K562 (cell line): ENCODE measurements at regions not wholly inside any gene's neighbourhood (a gene's known extent, or its start where the extent isn't known, plus 50 kb on each side); places are given as distances from the start of the nearest gene placed in this dataset.

Experiments
- ATAC-seq: fragments of 200-7000 bp; cut with Tn5 transposase; 3 replicates; pipeline ENCODE4 v1.9.1; 2020; ENCODE audit warnings: moderate library complexity
- BruUV-seq: library from RNA; stranded (reverse); fragments of 400-500 nt; replicated peaks from 2 replicates; lab custom pipeline; 2021; lab: Mats Ljungman, UMichigan
- CTCF ChIA-PET: fragments of 300-600 bp; formaldehyde crosslinking; extraction: SDS; loops from one replicate; lab custom pipeline; 2021; ENCODE audit warnings: low intra/inter-chr PET ratio; lab: Yijun Ruan, JAX
- POLR2A ChIA-PET: fragments of 300-600, 350-650 bp; sonication (Branson Sonifier 250); formaldehyde crosslinking; extraction: SDS; loops from one replicate; lab custom pipeline; 2021; ENCODE audit warnings: antibody characterized with exemption, inconsistent platforms; lab: Yijun Ruan, JAX
- DNase-seq, 4 experiments: peaks; one replicate each; pipeline versions ENCODE4 v3.0.0 to v3.0.0-alpha.2; 2011 to 2018; ENCODE audit warnings: low spot score in 3 of 4, mixed read lengths in 3 of 4; ENCODE audit errors: extremely low read depth in 1 of 4
- FAIRE-seq: peaks from 2 replicates; lab custom pipeline; 2011; peaks lifted over from hg19 to GRCh38; lab: Jason Lieb, UNC
- H2AFZ ChIP-seq: 2 replicates; pipeline ENCODE4 v1.6.0; 2011; ENCODE audit warnings: low read depth, low read length, control low read depth, inconsistent platforms
- H3K27ac ChIP-seq: fragments of 200-600 bp; 3 replicates; pipeline ENCODE4 v1.8.0; 2011; ENCODE audit warnings: low read depth, mild to moderate bottlenecking, control low read depth, inconsistent platforms, low read length, moderate library complexity, mixed read lengths; ENCODE audit errors: extremely low read depth
- H3K27me3 ChIP-seq, 2 experiments: fragments of 300-600 bp in 1 of 2; 2 replicates in 1 of 2; 3 replicates in 1 of 2; pipeline versions ENCODE4 v1.6.0 to v1.8.0; 2011; ENCODE audit warnings: inconsistent platforms in 2 of 2, low read length in 2 of 2, mild to moderate bottlenecking in 1 of 2, mixed read lengths in 1 of 2, moderate library complexity in 1 of 2; ENCODE audit not compliant: control insufficient read depth in 2 of 2, insufficient read depth in 2 of 2
- H3K36me3 ChIP-seq: fragments of 300-600 bp; 3 replicates; pipeline ENCODE4 v1.8.0; 2011; ENCODE audit warnings: mild to moderate bottlenecking, low read length, inconsistent platforms; ENCODE audit not compliant: control insufficient read depth, insufficient read depth
- H3K4me1 ChIP-seq, 2 experiments: fragments of 200-600 bp in 1 of 2; replicated peaks in 1 of 2; 2 replicates in 1 of 2; 3 replicates in 1 of 2; pipeline versions ENCODE4 v1.5.1 to v1.8.0; 2011; ENCODE audit warnings: inconsistent platforms in 2 of 2, low read length in 2 of 2, mild to moderate bottlenecking in 1 of 2, mixed read lengths in 1 of 2, moderate library complexity in 1 of 2; ENCODE audit not compliant: control insufficient read depth in 2 of 2, insufficient read depth in 2 of 2
- H3K4me2 ChIP-seq: 2 replicates; pipeline ENCODE4 v1.6.1; 2011; ENCODE audit warnings: low read length, control low read depth, inconsistent platforms, mixed read lengths; ENCODE audit not compliant: insufficient read depth
- H3K4me3 ChIP-seq: fragments of 200-600 bp; sonication (generic), shearing (Covaris generic); 2 replicates; pipeline ENCODE4 v1.5.1; 2016; ENCODE audit warnings: control low read depth, inconsistent platforms
- H3K79me2 ChIP-seq: fragments of 200-600 bp; 3 replicates; pipeline ENCODE4 v1.8.0; 2011; ENCODE audit warnings: low read length, inconsistent platforms; ENCODE audit not compliant: control insufficient read depth, insufficient read depth
- H3K9ac ChIP-seq, 2 experiments: 2 replicates each; pipeline versions ENCODE4 v1.6.0 to v1.6.1; 2011; ENCODE audit warnings: low read depth in 2 of 2, low read length in 2 of 2, control low read depth in 1 of 2, inconsistent platforms in 1 of 2, mild to moderate bottlenecking in 1 of 2, mixed read lengths in 1 of 2; ENCODE audit not compliant: insufficient read depth in 1 of 2
- H3K9me1 ChIP-seq: one replicate; pipeline ENCODE4 v1.6.0; 2011; ENCODE audit warnings: inconsistent platforms, mild to moderate bottlenecking, low read length, moderate library complexity; ENCODE audit not compliant: control insufficient read depth, insufficient read depth
- H3K9me3 ChIP-seq: replicated peaks from 2 replicates; pipeline ENCODE4 v1.5.1; 2011; ENCODE audit warnings: low read depth, low read length, inconsistent platforms; ENCODE audit not compliant: control insufficient read depth, insufficient read depth
- H4K20me1 ChIP-seq: replicated peaks from 2 replicates; pipeline ENCODE4 v1.6.1; 2011; ENCODE audit warnings: low read length, inconsistent platforms, mixed read lengths; ENCODE audit not compliant: control insufficient read depth, insufficient read depth
- GATAD2A ChIP-seq: fragments of 450-650 bp; IDR thresholded peaks from 2 replicates; pipeline ENCODE4 v1.6.1; 2017
- PCBP1 ChIP-seq: fragments of 200-400 bp; formaldehyde crosslinking; IDR thresholded peaks from 2 replicates; pipeline ENCODE4 v1.6.1; 2018; ENCODE audit warnings: mild to moderate bottlenecking, low read depth, low read length; ENCODE audit not compliant: poor library complexity, severe bottlenecking
- SETDB1 ChIP-seq: IDR thresholded peaks from one replicate; pipeline ENCODE4 v1.6.1; 2012; ENCODE audit warnings: low read length, control low read depth, inconsistent platforms
- ZNF398 ChIP-seq: fragments of 250-450 bp; sonication (Bioruptor Pico); IDR thresholded peaks from 2 replicates; pipeline ENCODE4 v1.8.0; 2021; ENCODE audit warnings: moderate library complexity, mild to moderate bottlenecking, inconsistent platforms
- WGBS: fragments of 100-300 bp; shearing (Covaris generic); methylation state at CpG from one replicate; pipeline ENCODE4 v1.1.6; 2016; ENCODE audit warnings: low coverage, mixed read lengths; ENCODE audit not compliant: insufficient coverage; ENCODE audit errors: missing lambda C conversion rate; 5-methylcytosine and 5-hydroxymethylcytosine counted together
- in situ Hi-C: fragments of 300-500 bp; cut with MboI; formaldehyde crosslinking; loops from 4 replicates; pipeline ENCODE4 v1.15.0; 2018; ENCODE audit warnings: inconsistent platforms, mixed read lengths
- intact Hi-C: fragments of 100-400 bp; cut with micrococcal nuclease; formaldehyde crosslinking; loops from 2 replicates; pipeline ENCODE4 v1.14.2; 2022

- no peak overlapping the region for H3K27ac ChIP-seq
These were observed 238.6 kb downstream of the TRIML1 start for GRCh38 chr4:188377816-188378215.

More at GRCh38 chr4:188377816-188378215, 238.6 kb downstream of the TRIML1 start:
- H3K4me1 ChIP-seq = no peaks in the 10 kb centered on the region
- H3K9ac ChIP-seq = no peak overlapping the region
- H3K27me3 ChIP-seq = no peaks in the 10 kb centered on the region
- BruUV-seq = no TSS peak
- no peaks in the 10 kb centered on the region for H3K79me2 ChIP-seq
- ChIA-PET POLR2A (no interaction called here), CTCF (no interaction called here)
- no peaks in the 10 kb centered on the region for H3K36me3 ChIP-seq
- FAIRE-seq (no peak), DNase-seq (no peak), ATAC-seq (no peak)
- no peaks in the 10 kb centered on the region for H3K9me1 ChIP-seq
- H4K20me1 ChIP-seq = no peaks in the 10 kb centered on the region
- H2AFZ ChIP-seq = no peak overlapping the region
- no peak overlapping the region for H3K4me2 ChIP-seq
- WGBS = 17% methylated on average over 10 of the region's 10 CpGs
- in situ Hi-C loops = no loop called here
- intact Hi-C loops = no loop called here
- TF ChIP-seq SETDB1 = no peak
- no peak for TF ChIP-seq ZNF398
- no peak for TF ChIP-seq PCBP1
- TF ChIP-seq GATAD2A = no peak
- no peaks in the 10 kb centered on the region for H3K9me3 ChIP-seq
- H3K4me3 ChIP-seq = no peak overlapping the region
